Upper lobe of right lung (tissue), 1 donor: ENCODE measurements at regions not wholly inside any gene's neighbourhood (a gene's known extent, or its start where the extent isn't known, plus 50 kb on each side); places are given as distances from the start of the nearest gene placed in this dataset.
"Not testable (repeated sequence)": the region's sequence is repeated elsewhere in the genome, so short reads cannot be mapped to it uniquely, and the experiment has no call there.

Experiments used
- ATAC-seq: fragments of 200-7000 bp; cut with Tn5 transposase; one replicate; pipeline ENCODE4 v1.9.1; 2020; ENCODE audit warnings: mild to moderate bottlenecking, moderate library complexity
- DNase-seq: peaks from one replicate; pipeline ENCODE4 v3.0.0-alpha.2; 2020
- H3K27ac ChIP-seq: fragments of 200-600 bp; one replicate; pipeline ENCODE4 v1.8.0; 2022
- H3K27me3 ChIP-seq: fragments of 200-600 bp; one replicate; pipeline ENCODE4 v1.8.0; 2022; ENCODE audit warnings: mild to moderate bottlenecking
- H3K36me3 ChIP-seq: fragments of 200-600 bp; one replicate; pipeline ENCODE4 v1.8.0; 2022
- H3K4me1 ChIP-seq: fragments of 200-600 bp; one replicate; pipeline ENCODE4 v1.8.0; 2022
- H3K4me3 ChIP-seq: fragments of 200-600 bp; one replicate; pipeline ENCODE4 v1.8.0; 2022; ENCODE audit warnings: mild to moderate bottlenecking
- H3K9me3 ChIP-seq: fragments of 200-600 bp; one replicate; pipeline ENCODE4 v1.8.0; 2022
- intact Hi-C: fragments of 100-400 bp; cut with DNase I; formaldehyde crosslinking; loops from one replicate; pipeline ENCODE4 v1.11.0; 2022
- TF ChIP-seq, protein P1 (sequence below): fragments of 200-600 bp; IDR thresholded peaks from one replicate; pipeline ENCODE4 v1.8.0; 2022; ENCODE audit warnings: antibody characterized with exemption
- donor health status: DM: no; HTN: yes; CAD: no; lungs with severe emphysema.

DNA sequence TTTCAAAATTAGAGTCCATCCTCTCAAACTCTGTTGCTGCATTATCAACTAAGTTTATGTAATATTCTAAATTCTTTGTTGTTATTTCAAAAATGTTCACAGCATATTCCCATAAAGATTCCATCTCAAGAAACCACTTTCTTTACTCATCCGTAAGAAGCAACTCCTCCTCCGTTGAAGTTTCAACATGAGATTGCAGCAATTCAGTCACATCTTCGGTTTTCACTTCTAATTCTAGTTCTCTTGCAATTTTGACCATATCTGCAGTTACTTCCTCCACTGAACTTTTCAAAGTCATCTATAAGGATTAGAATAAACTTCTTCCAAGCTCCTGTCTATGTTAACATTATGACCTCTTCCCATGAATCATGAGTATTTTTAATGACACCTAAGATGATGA, 216.6 kb upstream of the SLC7A11 start:
- DNase-seq: no peak
- Histone ChIP-seq H3K27ac (no peak overlapping the region), H3K4me3 (no peak overlapping the region), H3K4me1 (no peaks in the 10 kb centered on the region), H3K36me3 (no peaks in the 10 kb centered on the region), H3K27me3 (no peaks in the 10 kb centered on the region), H3K9me3 (no peaks in the 10 kb centered on the region)
- no peak for ATAC-seq
- intact Hi-C loops: no loop called here
- TF ChIP-seq, protein P1, sequence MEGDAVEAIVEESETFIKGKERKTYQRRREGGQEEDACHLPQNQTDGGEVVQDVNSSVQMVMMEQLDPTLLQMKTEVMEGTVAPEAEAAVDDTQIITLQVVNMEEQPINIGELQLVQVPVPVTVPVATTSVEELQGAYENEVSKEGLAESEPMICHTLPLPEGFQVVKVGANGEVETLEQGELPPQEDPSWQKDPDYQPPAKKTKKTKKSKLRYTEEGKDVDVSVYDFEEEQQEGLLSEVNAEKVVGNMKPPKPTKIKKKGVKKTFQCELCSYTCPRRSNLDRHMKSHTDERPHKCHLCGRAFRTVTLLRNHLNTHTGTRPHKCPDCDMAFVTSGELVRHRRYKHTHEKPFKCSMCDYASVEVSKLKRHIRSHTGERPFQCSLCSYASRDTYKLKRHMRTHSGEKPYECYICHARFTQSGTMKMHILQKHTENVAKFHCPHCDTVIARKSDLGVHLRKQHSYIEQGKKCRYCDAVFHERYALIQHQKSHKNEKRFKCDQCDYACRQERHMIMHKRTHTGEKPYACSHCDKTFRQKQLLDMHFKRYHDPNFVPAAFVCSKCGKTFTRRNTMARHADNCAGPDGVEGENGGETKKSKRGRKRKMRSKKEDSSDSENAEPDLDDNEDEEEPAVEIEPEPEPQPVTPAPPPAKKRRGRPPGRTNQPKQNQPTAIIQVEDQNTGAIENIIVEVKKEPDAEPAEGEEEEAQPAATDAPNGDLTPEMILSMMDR: no peak

DNA sequence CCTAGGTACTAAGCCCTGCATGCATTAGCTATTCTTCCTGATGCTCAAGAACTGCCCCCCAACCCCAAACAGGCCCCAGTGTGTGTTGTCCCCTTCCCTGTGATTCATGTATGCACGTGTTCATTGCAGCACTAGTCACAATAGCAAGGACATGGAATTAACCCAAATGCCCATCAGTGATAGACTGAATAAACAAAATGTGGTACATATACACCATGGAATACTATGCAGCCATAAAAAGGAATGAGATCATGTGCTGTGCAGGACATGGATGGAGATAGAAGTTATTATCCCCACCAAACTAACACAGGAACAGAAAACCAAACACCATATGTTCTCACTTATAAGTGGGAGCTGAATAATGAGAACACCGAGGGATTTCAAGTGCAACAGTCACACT, 214.2 kb upstream of the SLC7A11 start:
- intact Hi-C loops, H3K4me1 ChIP-seq, H3K27ac ChIP-seq, ATAC-seq, DNase-seq, H3K27me3 ChIP-seq, H3K36me3 ChIP-seq, H3K4me3 ChIP-seq, H3K9me3 ChIP-seq: not testable (repeated sequence)

DNA sequence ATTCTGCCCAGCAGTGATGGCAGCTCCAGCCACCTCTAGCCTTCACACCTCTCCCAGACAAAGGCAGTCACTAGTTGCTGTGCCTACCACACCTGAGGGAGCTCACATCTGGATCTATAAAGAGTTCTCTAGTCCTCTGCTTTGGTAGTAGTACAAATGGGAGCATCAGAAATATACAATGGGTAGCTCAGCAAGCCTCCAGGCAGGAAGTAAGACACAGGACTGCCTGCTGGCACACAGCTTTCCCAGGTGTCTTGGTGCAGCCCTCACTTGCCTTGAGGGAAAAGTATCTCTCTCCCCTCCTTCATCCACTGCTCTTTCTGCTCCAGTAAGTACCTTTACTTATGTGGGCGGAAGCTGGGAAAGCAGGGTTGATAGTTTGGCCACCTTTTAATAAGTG, 212.9 kb upstream of the SLC7A11 start:
- H3K27me3 ChIP-seq: no peaks in the 10 kb centered on the region
- H3K4me1 ChIP-seq: no peaks in the 10 kb centered on the region
- H3K27ac ChIP-seq: no peak overlapping the region
- no peak for ATAC-seq
- H3K36me3 ChIP-seq: no peaks in the 10 kb centered on the region
- intact Hi-C loops: no loop called here
- DNase-seq: no peak
- TF ChIP-seq, protein P1: no peak
- no peaks in the 10 kb centered on the region for H3K9me3 ChIP-seq
- H3K4me3 ChIP-seq: no peak overlapping the region

DNA sequence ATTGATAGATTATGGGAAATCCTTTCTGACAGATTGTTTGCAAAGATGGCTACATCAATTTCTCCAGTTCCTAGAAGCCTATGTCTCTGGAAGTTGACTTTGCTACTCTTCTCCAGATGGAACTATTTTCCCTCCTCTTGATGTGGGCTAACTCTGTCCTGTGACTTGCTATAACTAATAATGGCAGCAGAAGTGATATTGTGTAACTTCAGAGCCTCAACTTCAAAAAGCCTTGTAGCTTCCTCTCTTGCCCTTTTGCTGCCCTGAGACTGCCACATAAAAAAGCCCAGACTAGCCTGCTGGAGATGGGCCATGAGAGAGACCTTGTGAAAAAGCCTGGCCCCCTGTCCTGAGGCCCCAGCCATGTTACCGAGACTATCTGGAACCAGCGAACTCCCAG, 210.7 kb upstream of the SLC7A11 start:
- ATAC-seq (peak; percentile 71), DNase-seq (no peak)
- Histone ChIP-seq H3K4me3 (no peak overlapping the region), H3K27me3 (no peaks in the 10 kb centered on the region), H3K36me3 (no peaks in the 10 kb centered on the region), H3K27ac (no peak overlapping the region), H3K4me1 (no peaks in the 10 kb centered on the region), H3K9me3 (no peaks in the 10 kb centered on the region)
- TF ChIP-seq, protein P1: no peak
- intact Hi-C loops: no loop called here

DNA sequence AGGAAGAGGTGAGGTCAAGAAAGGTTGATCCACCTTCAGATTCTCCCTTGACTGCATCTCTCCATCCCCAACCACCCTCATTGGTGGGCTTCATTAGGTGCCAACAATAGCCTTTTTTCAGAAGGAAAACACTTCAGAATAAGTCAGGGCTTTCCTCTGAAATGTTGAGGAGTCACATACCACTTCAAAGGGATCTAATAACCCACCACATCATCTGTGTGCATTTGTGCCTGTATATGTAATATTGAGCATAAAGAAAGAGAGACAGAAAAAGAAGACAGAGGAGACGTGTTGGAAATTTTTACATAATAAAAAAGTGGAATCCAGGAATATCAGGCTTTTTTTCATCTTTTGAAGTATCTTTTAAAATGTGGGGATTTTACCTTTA, 209.1 kb upstream of the SLC7A11 start:
- ATAC-seq: no peak
- H3K4me1 ChIP-seq: no peaks in the 10 kb centered on the region
- H3K27ac ChIP-seq: no peak overlapping the region
- no peaks in the 10 kb centered on the region for H3K27me3 ChIP-seq
- TF ChIP-seq, protein P1: no peak
- no peak overlapping the region for H3K4me3 ChIP-seq
- H3K9me3 ChIP-seq: no peaks in the 10 kb centered on the region
- no peaks in the 10 kb centered on the region for H3K36me3 ChIP-seq
- DNase-seq: no peak
- intact Hi-C loops: no loop called here

DNA sequence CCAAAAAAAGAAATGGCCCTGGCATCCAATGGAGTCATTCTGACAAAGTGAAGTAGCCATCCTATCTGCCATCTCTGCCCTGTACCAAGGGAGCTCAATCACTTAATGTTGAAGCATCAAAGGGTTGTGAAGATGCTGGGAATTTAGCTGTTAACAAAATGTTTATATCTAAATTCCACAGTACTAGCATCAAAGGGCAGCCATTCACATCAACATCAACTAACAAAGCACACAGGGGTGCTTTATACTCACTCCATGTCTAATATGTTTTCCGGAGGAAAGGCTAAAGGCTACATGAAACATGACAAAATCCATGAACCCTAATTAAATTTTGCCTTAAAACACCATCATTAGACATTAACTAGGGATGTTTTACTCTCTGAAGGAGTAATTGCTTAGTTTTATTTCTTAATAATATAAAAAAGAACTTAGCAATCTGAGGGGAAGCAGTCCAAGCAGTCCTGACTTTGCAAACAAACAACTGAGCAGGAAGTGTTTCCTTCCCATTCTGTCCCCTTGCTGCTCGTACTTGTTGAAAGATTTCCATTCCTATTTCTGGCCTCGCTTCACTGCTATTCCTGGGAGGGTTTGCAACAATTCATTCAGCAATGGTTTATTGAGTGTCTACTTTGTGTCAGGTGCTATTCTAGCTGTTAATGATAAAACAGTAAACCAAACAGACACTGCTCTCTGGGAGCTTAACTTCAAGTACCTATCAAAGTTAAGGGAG, 208.6 kb upstream of the SLC7A11 start:
- Histone ChIP-seq H3K27ac (no peak overlapping the region), H3K4me1 (no peaks in the 10 kb centered on the region), H3K9me3 (no peaks in the 10 kb centered on the region), H3K27me3 (no peaks in the 10 kb centered on the region), H3K36me3 (no peaks in the 10 kb centered on the region), H3K4me3 (no peak overlapping the region)
- TF ChIP-seq, protein P1: no peak
- ATAC-seq (no peak), DNase-seq (no peak)
- intact Hi-C loops: no loop called here
